Smooth muscle cell (in vitro differentiated cells): ENCODE measurements at regions not wholly inside any gene's neighbourhood (a gene's known extent, or its start where the extent isn't known, plus 50 kb on each side); places are given as distances from the start of the nearest gene placed in this dataset.
A peak's percentile ranks its signal among the peaks of the same experiment; 100 is the strongest.

Experiments used
- DNase-seq: peaks from one replicate; lab custom pipeline; 2025; ENCODE audit not compliant: unreplicated experiment; lab: John Stamatoyannopoulos, UW
- H2AFZ ChIP-seq: fragments of 200-600 bp; sonication (generic); 2 replicates; pipeline ENCODE4 v1.6.0; 2016; ENCODE audit warnings: antibody characterized with exemption, low read depth, mild to moderate bottlenecking
- H3F3A ChIP-seq: fragments of 200-600 bp; sonication (generic); 2 replicates; pipeline ENCODE4 v1.6.0; 2017; ENCODE audit warnings: antibody characterized with exemption, low read depth
- H3K27ac ChIP-seq: fragments of 200-600 bp; sonication (generic); 2 replicates; pipeline ENCODE4 v1.5.1; 2016; ENCODE audit warnings: low read depth, mild to moderate bottlenecking
- H3K27me3 ChIP-seq: fragments of 200-600 bp; sonication (generic); 2 replicates; pipeline ENCODE4 v1.6.1; 2016; ENCODE audit warnings: low read depth, mild to moderate bottlenecking
- H3K36me3 ChIP-seq: fragments of 200-600 bp; sonication (generic); 2 replicates; pipeline ENCODE4 v1.5.1; 2016; ENCODE audit warnings: low read depth
- H3K4me1 ChIP-seq: fragments of 200-600 bp; sonication (generic); 2 replicates; pipeline ENCODE4 v1.5.1; 2016; ENCODE audit warnings: low read depth
- H3K4me2 ChIP-seq: fragments of 200-600 bp; sonication (generic); 2 replicates; pipeline ENCODE4 v1.6.0; 2016; ENCODE audit warnings: mild to moderate bottlenecking
- H3K4me3 ChIP-seq: fragments of 200-600 bp; sonication (generic); 2 replicates; pipeline ENCODE4 v1.5.1; 2016; ENCODE audit warnings: mild to moderate bottlenecking
- H3K79me2 ChIP-seq: fragments of 200-600 bp; sonication (generic); 2 replicates; pipeline ENCODE4 v1.6.0; 2016; ENCODE audit warnings: low read depth, mild to moderate bottlenecking
- H3K9ac ChIP-seq: fragments of 200-600 bp; sonication (generic); 2 replicates; pipeline ENCODE4 v1.6.0; 2016; ENCODE audit warnings: low read depth
- H3K9me3 ChIP-seq: fragments of 200-600 bp; sonication (generic); replicated peaks from 2 replicates; pipeline ENCODE4 v1.5.1; 2016; ENCODE audit warnings: low read depth
- H4K20me1 ChIP-seq: fragments of 200-600 bp; sonication (generic); 2 replicates; pipeline ENCODE4 v1.6.0; 2016; ENCODE audit warnings: low read depth
- WGBS: methylation state at CpG from one replicate; pipeline ENCODE4 v1.1.7; 2016; ENCODE audit warnings: low lambda C conversion rate; 5-methylcytosine and 5-hydroxymethylcytosine counted together
- TF ChIP-seq, protein P1 (sequence below): fragments of 200-600 bp; sonication (generic); IDR thresholded peaks from 2 replicates; pipeline ENCODE4 v1.5.1; 2017; ENCODE audit warnings: borderline replicate concordance, mild to moderate bottlenecking, antibody characterized with exemption; ENCODE audit not compliant: insufficient read depth, poor library complexity, severe bottlenecking

DNA sequence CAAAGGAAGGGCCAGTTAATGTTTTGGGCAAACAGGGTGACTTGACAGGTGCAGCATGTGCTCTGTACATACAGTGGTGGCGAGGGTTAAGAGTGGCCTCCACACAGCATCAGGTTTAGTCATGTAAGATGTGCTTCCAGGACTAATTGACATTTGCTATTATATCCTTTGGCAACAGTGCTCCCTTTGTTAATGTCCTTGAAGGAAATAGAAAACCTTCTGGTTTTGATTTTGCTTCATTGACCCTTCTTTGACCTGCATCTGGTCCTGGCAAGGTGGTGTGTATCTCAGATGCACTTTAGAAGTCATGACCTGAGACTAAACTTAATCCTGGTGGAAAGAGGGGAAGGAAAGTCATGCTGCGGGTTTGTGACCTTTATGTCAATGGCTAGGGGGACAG is 440.0 kb downstream of the ENC1 start:
- Histone ChIP-seq H3K79me2 (no peaks in the 10 kb centered on the region), H2AFZ (no peak overlapping the region), H3K36me3 (no peaks in the 10 kb centered on the region), H3K9me3 (no peaks in the 10 kb centered on the region), H4K20me1 (no peaks in the 10 kb centered on the region), H3K27ac (no peak overlapping the region), H3K4me2 (no peak overlapping the region), H3K27me3 (no peaks in the 10 kb centered on the region), H3K9ac (no peak overlapping the region), H3K4me3 (no peak overlapping the region), H3K4me1 (no peaks in the 10 kb centered on the region), H3F3A (peaks cover 9% of the 10 kb centered on the region)
- no peak for DNase-seq
- 98% methylated on average over 2 of the region's 2 CpGs for WGBS
- TF ChIP-seq, protein P1, sequence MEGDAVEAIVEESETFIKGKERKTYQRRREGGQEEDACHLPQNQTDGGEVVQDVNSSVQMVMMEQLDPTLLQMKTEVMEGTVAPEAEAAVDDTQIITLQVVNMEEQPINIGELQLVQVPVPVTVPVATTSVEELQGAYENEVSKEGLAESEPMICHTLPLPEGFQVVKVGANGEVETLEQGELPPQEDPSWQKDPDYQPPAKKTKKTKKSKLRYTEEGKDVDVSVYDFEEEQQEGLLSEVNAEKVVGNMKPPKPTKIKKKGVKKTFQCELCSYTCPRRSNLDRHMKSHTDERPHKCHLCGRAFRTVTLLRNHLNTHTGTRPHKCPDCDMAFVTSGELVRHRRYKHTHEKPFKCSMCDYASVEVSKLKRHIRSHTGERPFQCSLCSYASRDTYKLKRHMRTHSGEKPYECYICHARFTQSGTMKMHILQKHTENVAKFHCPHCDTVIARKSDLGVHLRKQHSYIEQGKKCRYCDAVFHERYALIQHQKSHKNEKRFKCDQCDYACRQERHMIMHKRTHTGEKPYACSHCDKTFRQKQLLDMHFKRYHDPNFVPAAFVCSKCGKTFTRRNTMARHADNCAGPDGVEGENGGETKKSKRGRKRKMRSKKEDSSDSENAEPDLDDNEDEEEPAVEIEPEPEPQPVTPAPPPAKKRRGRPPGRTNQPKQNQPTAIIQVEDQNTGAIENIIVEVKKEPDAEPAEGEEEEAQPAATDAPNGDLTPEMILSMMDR: no peak

DNA sequence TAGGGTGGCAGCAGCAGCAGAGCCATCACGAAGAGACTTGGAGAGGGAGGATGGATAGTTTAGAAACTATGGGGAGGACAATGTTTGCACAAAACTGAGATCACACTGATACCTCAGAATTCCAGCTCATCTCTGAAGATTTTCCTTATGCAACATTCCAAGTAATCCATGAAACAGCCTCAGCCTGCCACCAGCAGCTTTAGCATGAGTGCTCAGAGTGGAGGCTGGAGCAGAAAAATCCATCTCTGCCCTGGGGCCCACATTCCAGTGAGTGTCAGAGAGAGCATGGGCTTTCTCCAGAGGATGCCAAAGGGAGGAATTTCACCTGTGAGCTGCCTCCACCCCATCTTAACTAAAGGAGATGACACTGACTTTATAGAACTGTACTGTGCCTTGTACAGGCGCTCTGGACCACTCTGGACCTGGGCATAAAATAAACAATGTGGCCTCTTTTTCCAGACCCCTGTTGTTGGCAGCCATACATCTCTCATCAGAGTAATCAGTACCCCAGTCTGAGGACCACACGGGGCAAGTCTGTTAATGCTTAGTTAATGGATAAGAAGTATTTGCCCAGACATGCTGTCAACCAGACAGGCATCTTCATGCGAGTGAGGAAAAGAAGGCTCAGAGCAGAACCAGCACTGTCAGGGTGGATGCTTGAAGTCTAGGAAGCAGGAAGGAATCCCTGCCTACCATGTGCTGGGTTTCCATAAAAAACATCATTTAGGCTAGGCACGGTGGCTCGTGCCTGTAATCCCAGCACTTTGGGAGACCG is 440.9 kb downstream of the ENC1 start:
- no peaks in the 10 kb centered on the region for H3K27me3 ChIP-seq
- no peaks in the 10 kb centered on the region for H3K4me1 ChIP-seq
- no peaks in the 10 kb centered on the region for H3K9me3 ChIP-seq
- peaks cover 9% of the 10 kb centered on the region for H3F3A ChIP-seq
- no peak overlapping the region for H3K4me3 ChIP-seq
- H4K20me1 ChIP-seq: no peaks in the 10 kb centered on the region
- H3K9ac ChIP-seq: peak overlapping the region; percentile 15
- no peaks in the 10 kb centered on the region for H3K36me3 ChIP-seq
- no peaks in the 10 kb centered on the region for H3K79me2 ChIP-seq
- 65% methylated on average over 7 of the region's 7 CpGs for WGBS
- peak overlapping the region; percentile 41 for H3K4me2 ChIP-seq
- H3K27ac ChIP-seq: peak overlapping the region; percentile 82
- no peak for DNase-seq
- TF ChIP-seq, protein P1: no peak
- H2AFZ ChIP-seq: peak overlapping the region; percentile 22

DNA sequence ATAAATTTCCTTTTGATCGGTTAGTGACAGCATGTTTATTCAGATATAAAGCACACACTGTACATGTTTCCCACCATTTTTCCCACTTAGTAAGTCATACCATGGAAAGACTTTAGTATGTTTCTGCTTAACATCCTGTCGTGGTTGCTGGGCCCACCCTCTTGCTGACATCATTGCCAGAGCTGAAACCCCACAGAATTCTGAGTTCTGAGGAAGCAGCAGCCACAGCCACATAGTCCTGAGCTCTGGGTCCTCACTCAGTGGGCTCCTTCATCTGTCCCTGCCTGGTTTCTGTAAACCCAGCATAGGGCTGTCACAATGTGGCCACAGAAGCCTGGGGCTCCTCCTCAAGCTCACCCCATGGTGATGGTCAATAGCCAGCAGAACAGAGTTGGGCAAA is 441.5 kb downstream of the ENC1 start:
- peak overlapping the region; percentile 41 for H3K4me2 ChIP-seq
- 51% methylated on average over 2 of the region's 2 CpGs for WGBS

More for the DNA sequence above, 441.5 kb downstream of the ENC1 start:
- peaks cover 9% of the 10 kb centered on the region for H3F3A ChIP-seq
- no peak for DNase-seq
- no peaks in the 10 kb centered on the region for H3K79me2 ChIP-seq
- H3K9ac ChIP-seq: peak overlapping the region; percentile 15
- H2AFZ ChIP-seq: peak overlapping the region; percentile 22
- H3K4me1 ChIP-seq: no peaks in the 10 kb centered on the region
- H3K9me3 ChIP-seq: no peaks in the 10 kb centered on the region
- no peaks in the 10 kb centered on the region for H4K20me1 ChIP-seq
- TF ChIP-seq, protein P1: no peak
- no peak overlapping the region for H3K4me3 ChIP-seq
- no peaks in the 10 kb centered on the region for H3K36me3 ChIP-seq
- peak overlapping the region; percentile 82 for H3K27ac ChIP-seq
- no peaks in the 10 kb centered on the region for H3K27me3 ChIP-seq
